ENCODE measurements at regions not wholly inside any gene's neighbourhood (a gene's known extent, or its start where the extent isn't known, plus 50 kb on each side); places are given as distances from the start of the nearest gene placed in this dataset.

- CTCF ChIA-PET: no interaction called here
- POLR2A ChIA-PET: no interaction called here
Measured at GRCh38 chr9:84393266-84393950, 52.9 kb upstream of the SLC28A3 start.

- ChIA-PET CTCF (no interaction called here), POLR2A (no interaction called here)
Measured at GRCh38 chr9:84394036-84394435, 53.5 kb upstream of the SLC28A3 start.

GRCh38 chr9:84397151-84397728 lies 56.7 kb upstream of the SLC28A3 start:
- ChIA-PET CTCF (interaction anchor here (0.6 to 1.3 kb wide), 6 partner anchors 12 to 1213 kb away, joined by 3 to 6 read pairs (median 4); no protein-coding TSS in a partner anchor), POLR2A (no interaction called here)

- CTCF ChIA-PET: interaction anchor here (1.2 kb wide), 2 partner anchors 12 to 26 kb away, joined by 3 to 4 read pairs; no protein-coding TSS in a partner anchor
- POLR2A ChIA-PET: no interaction called here
Measured at GRCh38 chr9:84397822-84398221, 57.3 kb upstream of the SLC28A3 start.

- ChIA-PET CTCF (no interaction called here), POLR2A (no interaction called here)
Measured at GRCh38 chr9:84402517-84402916, 62.0 kb upstream of the SLC28A3 start.

- CTCF ChIA-PET: no interaction called here
- POLR2A ChIA-PET: no interaction called here
Measured at GRCh38 chr9:84403288-84403687, 62.7 kb upstream of the SLC28A3 start.

GRCh38 chr9:84404095-84404686 lies 63.6 kb upstream of the SLC28A3 start:
- CTCF ChIA-PET: no interaction called here

GRCh38 chr9:84405667-84406066 lies 65.1 kb upstream of the SLC28A3 start:
- CTCF ChIA-PET: no interaction called here
- POLR2A ChIA-PET: no interaction called here

More at GRCh38 chr9:84404095-84404686, 63.6 kb upstream of the SLC28A3 start:
- POLR2A ChIA-PET: no interaction called here

GRCh38 chr9:84408416-84408815 lies 67.9 kb upstream of the SLC28A3 start:
- ChIA-PET POLR2A (no interaction called here), CTCF (no interaction called here)

- ChIA-PET POLR2A (no interaction called here), CTCF (interaction anchor here (1.6 kb wide), 1 partner anchor 15 kb away, joined by 5 read pairs; no protein-coding TSS in a partner anchor)
Measured at GRCh38 chr9:84411683-84412267, 71.2 kb upstream of the SLC28A3 start.

- POLR2A ChIA-PET: no interaction called here
- CTCF ChIA-PET: interaction anchor here (1.6 kb wide), 1 partner anchor 16 kb away, joined by 5 read pairs; no protein-coding TSS in a partner anchor
Measured at GRCh38 chr9:84412654-84413053, 72.1 kb upstream of the SLC28A3 start.

GRCh38 chr9:84413301-84413700 lies 72.7 kb upstream of the SLC28A3 start:
- CTCF ChIA-PET: interaction anchor here (1.6 kb wide), 1 partner anchor 16 kb away, joined by 5 read pairs; no protein-coding TSS in a partner anchor
- POLR2A ChIA-PET: no interaction called here

- POLR2A ChIA-PET: no interaction called here
- CTCF ChIA-PET: no interaction called here
Measured at GRCh38 chr9:84419031-84419602, 78.6 kb upstream of the SLC28A3 start.

- ChIA-PET POLR2A (no interaction called here), CTCF (no interaction called here)
Measured at GRCh38 chr9:84424931-84425330, 84.4 kb upstream of the SLC28A3 start.

- ChIA-PET CTCF (interaction anchor here (0.7 kb wide), 1 partner anchor 1956 kb away, joined by 3 read pairs; no protein-coding TSS in a partner anchor), POLR2A (no interaction called here)
Measured at GRCh38 chr9:84432746-84433145, 92.2 kb upstream of the SLC28A3 start.

- ChIA-PET CTCF (no interaction called here), POLR2A (no interaction called here)
Measured at GRCh38 chr9:84435902-84436301, 95.3 kb upstream of the SLC28A3 start.

GRCh38 chr9:84436386-84437109 lies 96.0 kb upstream of the SLC28A3 start:
- POLR2A ChIA-PET: no interaction called here
- CTCF ChIA-PET: no interaction called here

- POLR2A ChIA-PET: no interaction called here
- CTCF ChIA-PET: no interaction called here
Measured at GRCh38 chr9:84438391-84438790, 97.8 kb upstream of the SLC28A3 start.

- ChIA-PET CTCF (no interaction called here), POLR2A (no interaction called here)
Measured at GRCh38 chr9:84439250-84439649, 98.7 kb upstream of the SLC28A3 start.

GRCh38 chr9:84442712-84443111 lies 102.2 kb upstream of the SLC28A3 start:
- CTCF ChIA-PET: no interaction called here
- POLR2A ChIA-PET: interaction anchor here (0.7 kb wide), 1 partner anchor 10 kb away, joined by 3 read pairs; no protein-coding TSS in a partner anchor

Data from activated CD8-positive, alpha-beta memory T cell treated with anti-CD3 and anti-CD28 coated beads for 36 hours (primary cell).